Liver (tissue), 8 donors: ENCODE measurements at regions not wholly inside any gene's neighbourhood (a gene's known extent, or its start where the extent isn't known, plus 50 kb on each side); places are given as distances from the start of the nearest gene placed in this dataset.

Experiments
- DNase-seq: peaks from one replicate; pipeline ENCODE4 v3.0.0-alpha.2; 2017; ENCODE audit warnings: low spot score
- H3K27ac ChIP-seq, 2 donors: one replicate each; pipeline ENCODE4 v1.7.0; 2013; ENCODE audit warnings: inconsistent platforms in 2 of 2, low read length in 2 of 2, control low read depth in 1 of 2, low read depth in 1 of 2, mild to moderate bottlenecking in 1 of 2
- H3K27me3 ChIP-seq, 4 donors: one replicate each; pipeline versions ENCODE4 v1.6.1 to v1.7.0; 2013; ENCODE audit warnings: low read length in 3 of 4, inconsistent platforms in 1 of 4, mild to moderate bottlenecking in 1 of 4, moderate library complexity in 1 of 4; ENCODE audit not compliant: control insufficient read depth in 4 of 4, insufficient read depth in 4 of 4
- H3K36me3 ChIP-seq, 4 donors: one replicate each; pipeline versions ENCODE4 v1.6.1 to v1.7.0; 2013; ENCODE audit warnings: low read length in 3 of 4, mild to moderate bottlenecking in 3 of 4, low read depth in 1 of 4, moderate library complexity in 1 of 4; ENCODE audit not compliant: control insufficient read depth in 4 of 4, insufficient read depth in 3 of 4
- H3K4me1 ChIP-seq, 4 donors: one replicate each; pipeline versions ENCODE4 v1.6.1 to v1.7.0; 2013; ENCODE audit warnings: low read length in 3 of 4, mild to moderate bottlenecking in 3 of 4, moderate library complexity in 1 of 4; ENCODE audit not compliant: control insufficient read depth in 4 of 4, insufficient read depth in 4 of 4
- H3K4me3 ChIP-seq, 3 donors: one replicate each; pipeline versions ENCODE4 v1.6.1 to v1.7.0; 2013; ENCODE audit warnings: low read length in 3 of 3, control low read depth in 1 of 3, low read depth in 1 of 3, mild to moderate bottlenecking in 1 of 3
- H3K9ac ChIP-seq, 2 donors: one replicate each; pipeline ENCODE4 v1.7.0; 2013; ENCODE audit warnings: low read length in 2 of 2, mild to moderate bottlenecking in 2 of 2, moderate library complexity in 2 of 2, control low read depth in 1 of 2, low read depth in 1 of 2
- H3K9me3 ChIP-seq, 4 donors: one replicate each; pipeline versions ENCODE4 v1.6.1 to v1.7.0; 2013; ENCODE audit warnings: low read length in 3 of 4; ENCODE audit not compliant: control insufficient read depth in 4 of 4
- CTCF ChIP-seq: fragments of 150-350 bp; IDR thresholded peaks from 2 replicates; pipeline ENCODE4 v1.5.1; 2017; ENCODE audit warnings: improper control_type of control experiment, low read depth, low read length; ENCODE audit not compliant: missing input control
- EGR1 ChIP-seq, 2 donors: IDR thresholded peaks; 2 replicates each; pipeline ENCODE4 v1.6.1; 2016 to 2018; ENCODE audit warnings: antibody characterized with exemption in 2 of 2, low read depth in 2 of 2
- FOXA1 ChIP-seq: IDR thresholded peaks from 2 replicates; pipeline ENCODE4 v1.6.1; 2016; ENCODE audit warnings: antibody characterized with exemption
- FOXA2 ChIP-seq: IDR thresholded peaks from 2 replicates; pipeline ENCODE4 v1.6.1; 2016; ENCODE audit warnings: antibody characterized with exemption
- GABPA ChIP-seq, 2 donors: IDR thresholded peaks in 1 of 2; conservative IDR thresholded peaks in 1 of 2; 2 replicates each; pipeline ENCODE4 v1.6.1; 2016; ENCODE audit warnings: antibody characterized with exemption in 2 of 2, mild to moderate bottlenecking in 1 of 2, moderate library complexity in 1 of 2
- HNF4A ChIP-seq, 2 donors: conservative IDR thresholded peaks; 2 replicates each; pipeline ENCODE4 v1.6.1; 2016; ENCODE audit warnings: antibody characterized with exemption in 2 of 2, mild to moderate bottlenecking in 2 of 2
- HNF4G ChIP-seq: IDR thresholded peaks from 2 replicates; pipeline ENCODE4 v1.6.1; 2016; ENCODE audit warnings: antibody characterized with exemption
- JUND ChIP-seq, 2 donors: IDR thresholded peaks; 2 replicates each; pipeline ENCODE4 v1.6.1; 2016; ENCODE audit warnings: antibody characterized with exemption in 2 of 2
- NR2F2 ChIP-seq: IDR thresholded peaks from 2 replicates; pipeline ENCODE4 v1.6.1; 2016; ENCODE audit warnings: antibody characterized with exemption
- RAD21 ChIP-seq, 2 donors: IDR thresholded peaks; 2 replicates each; pipeline ENCODE4 v1.6.1; 2016; ENCODE audit warnings: antibody characterized with exemption in 2 of 2, mild to moderate bottlenecking in 2 of 2
- REST ChIP-seq: IDR thresholded peaks from 2 replicates; pipeline ENCODE4 v1.6.1; 2016; ENCODE audit warnings: antibody characterized with exemption, mild to moderate bottlenecking
- RXRA ChIP-seq, 2 donors: IDR thresholded peaks; 2 replicates each; pipeline ENCODE4 v1.6.1; 2017 to 2018; ENCODE audit warnings: antibody characterized with exemption in 2 of 2, mild to moderate bottlenecking in 1 of 2
- SP1 ChIP-seq: IDR thresholded peaks from 2 replicates; pipeline ENCODE4 v1.6.1; 2018; ENCODE audit warnings: antibody characterized with exemption, mild to moderate bottlenecking
- TAF1 ChIP-seq: conservative IDR thresholded peaks from 2 replicates; pipeline ENCODE4 v1.6.1; 2016; ENCODE audit warnings: antibody characterized with exemption, mild to moderate bottlenecking
- YY1 ChIP-seq: IDR thresholded peaks from 2 replicates; pipeline ENCODE4 v1.6.1; 2016; ENCODE audit warnings: antibody characterized with exemption, mild to moderate bottlenecking
- ZBTB33 ChIP-seq: IDR thresholded peaks from 2 replicates; pipeline ENCODE4 v1.6.1; 2016; ENCODE audit warnings: antibody characterized with exemption
- WGBS: extraction: QIAGEN DNeasy Blood & Tissue Kit; methylation state at CpG from one replicate; pipeline ENCODE4 v1.1.7; 2013; 5-methylcytosine and 5-hydroxymethylcytosine counted together
- TF ChIP-seq, protein P1 (sequence below): IDR thresholded peaks from 2 replicates; pipeline ENCODE4 v1.6.1; 2016; ENCODE audit warnings: antibody characterized with exemption
- TF ChIP-seq, protein P2 (sequence below): IDR thresholded peaks from 2 replicates; pipeline ENCODE4 v1.6.1; 2016; ENCODE audit warnings: antibody characterized with exemption
- donor health status: healthy.
- donor health status: healthy.
- donor health status: healthy.
- donor health status: healthy.
- donor health status: healthy.

GRCh38 chr4:38189445-38189844 is 229.2 kb downstream of the PTTG2 start:
- Histone ChIP-seq H3K36me3 (no peaks in the 10 kb centered on the region), H3K9me3 (no peaks in the 10 kb centered on the region), H3K27me3 (no peaks in the 10 kb centered on the region), H3K27ac (no peak overlapping the region), H3K4me1 (no peaks in the 10 kb centered on the region), H3K4me3 (no peak overlapping the region), H3K9ac (no peak overlapping the region)
- DNase-seq = no peak
- 81% methylated on average over 3 of the region's 3 CpGs for WGBS
- TF ChIP-seq RAD21 (IDR thresholded peaks at IDR 0.05) = no peak
- TF ChIP-seq JUND (IDR thresholded peaks at IDR 0.05) = no peak
- no peak for TF ChIP-seq TAF1
- no peak for TF ChIP-seq GABPA (IDR thresholded peaks at IDR 0.05 in 1 of 2, conservative IDR thresholded peaks at IDR 0.05 in 1 of 2)
- no peak for TF ChIP-seq REST
- TF ChIP-seq ZBTB33 = no peak
- TF ChIP-seq SP1 = no peak
- no peak for TF ChIP-seq HNF4A (conservative IDR thresholded peaks at IDR 0.05)
- no peak for TF ChIP-seq NR2F2
- TF ChIP-seq HNF4G = no peak
- no peak for TF ChIP-seq EGR1 (IDR thresholded peaks at IDR 0.05; ENCODE audit: low read depth in 2 of 2)
- TF ChIP-seq RXRA (IDR thresholded peaks at IDR 0.05) = no peak
- TF ChIP-seq YY1 = no peak
- TF ChIP-seq CTCF = no peak
- TF ChIP-seq, protein P1, sequence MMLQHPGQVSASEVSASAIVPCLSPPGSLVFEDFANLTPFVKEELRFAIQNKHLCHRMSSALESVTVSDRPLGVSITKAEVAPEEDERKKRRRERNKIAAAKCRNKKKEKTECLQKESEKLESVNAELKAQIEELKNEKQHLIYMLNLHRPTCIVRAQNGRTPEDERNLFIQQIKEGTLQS = no peak
- TF ChIP-seq, protein P2, sequence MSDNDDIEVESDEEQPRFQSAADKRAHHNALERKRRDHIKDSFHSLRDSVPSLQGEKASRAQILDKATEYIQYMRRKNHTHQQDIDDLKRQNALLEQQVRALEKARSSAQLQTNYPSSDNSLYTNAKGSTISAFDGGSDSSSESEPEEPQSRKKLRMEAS = no peak
- no peak for TF ChIP-seq FOXA2
- TF ChIP-seq FOXA1 = no peak
